GM12874 (cell line): ENCODE measurements at regions not wholly inside any gene's neighbourhood (a gene's known extent, or its start where the extent isn't known, plus 50 kb on each side); places are given as distances from the start of the nearest gene placed in this dataset.

Experiments used
- CTCF ChIP-seq: IDR thresholded peaks from 2 replicates; pipeline ENCODE4 v1.5.1; 2011; ENCODE audit warnings: low read depth, mild to moderate bottlenecking, control low read depth, low read length, moderate library complexity; ENCODE audit not compliant: insufficient read depth

GRCh38 chr3:106175276-106175675, 306.5 kb upstream of the CBLB start:
- no peak for TF ChIP-seq CTCF

GRCh38 chr3:106176734-106177133, 307.9 kb upstream of the CBLB start:
- TF ChIP-seq CTCF, result no peak

GRCh38 chr3:106182950-106183511, 314.2 kb upstream of the CBLB start:
- TF ChIP-seq CTCF, result no peak

- TF ChIP-seq CTCF, result no peak
Measured at GRCh38 chr3:106183762-106184391, 315.1 kb upstream of the CBLB start.

GRCh38 chr3:106184540-106185457, 316.0 kb upstream of the CBLB start:
- no peak for TF ChIP-seq CTCF

- no peak for TF ChIP-seq CTCF
Measured at GRCh38 chr3:106185949-106186348, 317.1 kb upstream of the CBLB start.

GRCh38 chr3:106190296-106190695, 321.5 kb upstream of the CBLB start:
- TF ChIP-seq CTCF, result no peak
